Hematopoietic multipotent progenitor cell treated with erythropoietin and hydrocortisone succinate and interleukin-3 and kit ligand, for 4 days (in vitro differentiated cells): ENCODE measurements at regions not wholly inside any gene's neighbourhood (a gene's known extent, or its start where the extent isn't known, plus 50 kb on each side); places are given as distances from the start of the nearest gene placed in this dataset.
A peak's percentile ranks its signal among the peaks of the same experiment; 100 is the strongest.
"Not testable (repeated sequence)": the region's sequence is repeated elsewhere in the genome, so short reads cannot be mapped to it uniquely, and the experiment has no call there.

Source experiments
- DNase-seq: peaks from one replicate; pipeline ENCODE4 v3.0.0-alpha.2; 2015

DNA sequence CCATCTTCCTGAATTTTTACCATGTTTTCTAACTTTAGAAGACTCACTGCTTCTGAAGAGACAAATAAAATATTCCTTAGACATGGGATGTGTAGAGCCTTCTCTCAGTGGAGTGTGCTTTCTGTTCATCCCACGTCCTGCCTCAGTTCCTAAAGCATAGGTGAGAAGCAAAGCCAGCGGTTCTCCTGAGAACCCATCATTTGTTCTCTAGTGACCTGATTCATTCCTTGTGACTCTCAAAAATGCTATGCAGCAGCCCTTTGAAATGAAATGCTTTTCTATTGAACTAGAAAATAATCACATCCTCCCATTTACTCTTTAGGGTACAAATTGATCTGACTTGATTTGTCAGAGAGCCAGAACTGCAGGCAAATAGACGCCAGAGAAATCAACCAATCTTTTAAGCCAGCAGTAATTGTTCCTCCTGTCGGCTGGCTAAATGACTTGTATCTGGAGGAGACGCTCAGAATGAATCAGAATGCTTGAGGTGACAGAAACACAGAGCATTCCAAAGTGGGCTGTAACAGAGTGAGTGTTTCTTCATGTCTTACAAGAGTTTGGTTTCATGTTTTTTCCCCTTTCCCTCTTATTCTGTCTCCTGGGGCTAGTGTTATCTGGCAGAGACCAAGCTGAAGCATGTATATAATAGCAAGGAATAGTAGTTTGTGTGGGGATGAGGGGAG is 81.3 kb upstream of the TMEM178A start:
- DNase-seq, result no peak

DNA sequence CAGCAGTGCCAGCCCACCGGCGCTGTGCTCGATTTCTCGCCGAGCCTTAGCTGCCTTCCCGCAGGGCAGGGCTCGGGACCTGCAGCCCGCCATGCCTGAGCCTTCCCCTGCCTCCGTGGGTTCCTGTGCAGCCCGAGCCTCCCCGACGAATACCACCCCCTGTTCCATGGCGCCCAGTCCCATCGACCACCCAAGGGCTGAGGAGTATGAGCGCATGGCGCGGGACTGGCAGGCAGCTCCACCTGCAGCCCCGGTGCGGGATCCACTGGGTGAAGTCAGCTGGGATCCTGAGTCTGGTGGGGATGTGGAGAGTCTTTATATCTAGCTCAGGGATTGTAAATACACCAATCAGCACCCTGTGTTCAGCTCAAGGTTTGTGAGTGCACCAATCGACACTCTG is 80.2 kb upstream of the TMEM178A start:
- not testable (repeated sequence) for DNase-seq

DNA sequence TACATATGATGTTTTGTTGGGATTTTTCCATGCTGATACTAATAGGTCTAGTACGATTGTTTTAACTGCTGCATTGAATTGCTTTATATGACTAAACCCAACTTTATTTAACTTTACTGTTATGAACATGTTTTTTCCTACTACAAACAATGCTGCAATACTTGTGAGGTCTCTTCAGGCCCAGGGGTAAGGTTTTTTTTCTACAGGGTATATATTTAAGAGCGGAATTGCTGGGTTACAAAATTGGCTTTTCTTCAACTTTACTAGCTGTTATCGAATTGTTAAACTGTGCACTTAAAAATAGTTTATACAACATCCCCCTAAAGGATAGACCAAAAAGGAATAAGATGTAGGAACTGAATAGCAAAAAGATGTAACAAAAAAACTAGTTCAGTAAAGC is 78.5 kb upstream of the TMEM178A start:
- DNase-seq, result no peak

DNA sequence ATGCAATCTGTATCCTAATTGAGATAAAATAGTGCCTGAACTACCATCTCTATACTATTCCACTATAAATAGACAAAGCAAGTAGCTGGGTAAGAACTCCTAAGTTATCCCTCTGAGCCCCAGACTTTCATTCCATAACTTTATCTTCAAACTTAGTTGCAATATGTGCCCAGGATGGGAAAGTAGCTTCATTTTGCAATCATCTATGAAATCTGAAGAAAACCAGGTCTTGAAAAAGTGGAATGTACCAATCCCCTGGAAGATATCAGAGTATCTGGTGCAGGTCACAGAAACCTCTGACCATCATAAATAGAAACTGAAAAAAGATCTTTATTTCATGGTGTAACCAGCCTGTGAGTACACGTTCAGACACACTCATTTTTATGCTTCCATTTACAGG is 78.1 kb upstream of the TMEM178A start:
- no peak for DNase-seq

DNA sequence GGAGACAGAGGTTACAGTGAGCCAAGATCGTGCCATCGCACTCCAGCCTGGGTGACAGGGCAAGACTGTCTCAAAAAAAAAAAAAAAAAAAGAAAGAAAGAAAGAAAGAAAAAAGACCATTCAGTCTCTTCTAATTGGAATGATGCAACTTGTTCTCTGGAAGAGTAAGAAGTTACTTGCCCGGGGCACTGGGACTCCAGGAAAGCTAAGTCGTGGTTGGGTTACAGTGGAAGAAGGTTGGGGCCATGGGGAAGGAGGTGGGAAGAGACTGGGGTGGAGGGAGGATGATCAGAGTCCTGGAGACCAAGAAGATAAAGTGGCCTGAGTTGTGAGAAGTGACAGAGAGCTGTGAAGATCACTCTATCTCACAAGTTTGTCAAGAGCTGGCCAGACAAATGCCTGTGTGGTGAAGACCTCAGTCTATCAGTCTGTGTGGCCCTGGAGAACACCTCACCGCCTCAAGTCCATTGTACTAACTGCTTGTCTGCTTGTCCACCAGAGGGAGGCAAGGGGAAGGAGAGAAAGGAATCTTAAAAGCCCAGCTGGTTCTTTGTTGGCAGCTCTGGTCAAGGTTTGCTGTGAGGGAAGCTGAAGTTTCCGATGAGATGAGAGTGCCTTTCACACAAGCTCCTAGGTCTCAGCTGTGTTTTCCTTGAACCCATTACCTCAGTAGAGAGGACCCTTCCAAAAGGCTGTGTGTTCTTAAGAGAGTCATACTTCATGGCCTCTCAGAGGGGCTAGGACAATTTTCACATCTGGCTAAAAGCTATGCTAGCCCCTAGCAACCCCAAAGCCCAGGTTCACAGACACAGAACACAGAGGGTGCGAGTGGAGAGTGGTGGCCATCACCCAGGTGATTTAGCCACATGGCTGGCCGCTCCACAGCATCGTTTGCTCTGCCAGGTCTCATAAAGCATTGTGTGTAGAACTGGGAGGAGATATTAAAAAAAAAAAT is 72.0 kb upstream of the TMEM178A start:
- DNase-seq, result peak; percentile 85

DNA sequence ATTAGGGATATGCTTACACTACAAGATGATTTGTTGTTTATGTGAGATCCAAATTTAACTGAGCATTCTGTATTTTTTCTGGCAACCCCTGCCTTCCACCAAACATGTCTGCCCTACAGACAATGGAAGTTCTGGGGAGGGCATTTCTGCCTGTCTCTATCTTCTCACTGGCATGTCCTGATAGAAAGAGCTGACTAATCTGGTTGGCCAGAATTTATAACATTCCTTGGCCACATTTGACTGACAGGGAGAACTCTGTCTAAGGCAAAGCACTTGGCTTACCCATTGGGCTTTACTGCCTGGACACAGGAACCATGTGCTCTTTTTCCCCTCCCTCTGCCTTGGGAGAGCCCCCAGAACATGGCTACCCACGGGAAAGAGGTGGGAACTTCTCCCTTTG is 70.6 kb upstream of the TMEM178A start:
- no peak for DNase-seq

DNA sequence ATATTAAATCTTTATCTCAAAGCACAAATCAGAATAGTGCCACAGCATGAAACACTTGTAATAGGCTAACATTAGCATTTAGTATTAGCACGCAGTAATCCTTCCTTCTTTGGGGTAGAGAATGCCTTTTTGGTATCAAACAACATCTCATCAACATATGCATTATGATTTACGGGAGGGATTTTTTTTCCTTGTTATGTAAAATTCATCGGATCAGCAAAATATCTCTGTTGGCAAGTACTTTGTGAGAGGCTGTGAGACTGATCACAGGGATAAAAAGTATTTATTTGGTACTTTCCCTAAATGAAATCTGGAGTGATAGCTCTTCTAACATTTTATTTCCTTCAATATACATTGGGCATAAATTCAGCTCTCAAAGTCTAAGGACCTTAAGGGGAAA is 68.4 kb upstream of the TMEM178A start:
- DNase-seq, result no peak

DNA sequence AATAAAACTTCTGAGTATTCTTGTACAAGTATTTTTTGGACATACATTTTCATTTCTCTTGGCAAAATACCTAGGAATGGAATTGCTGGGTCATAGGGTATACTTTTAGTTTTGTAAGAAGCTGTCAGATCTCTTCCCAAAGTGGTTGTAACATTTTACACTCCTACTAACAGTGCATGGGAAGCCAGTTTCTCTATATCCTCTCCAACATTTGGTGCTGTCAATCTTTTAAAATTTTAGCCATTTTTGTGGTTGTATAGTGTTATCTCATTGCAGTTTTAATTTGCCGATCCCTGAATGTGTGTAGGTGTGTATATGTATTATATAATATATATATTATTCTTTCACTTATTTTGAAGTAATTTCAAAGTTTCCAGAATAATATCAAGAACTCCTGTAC is 63.1 kb upstream of the TMEM178A start:
- no peak for DNase-seq

DNA sequence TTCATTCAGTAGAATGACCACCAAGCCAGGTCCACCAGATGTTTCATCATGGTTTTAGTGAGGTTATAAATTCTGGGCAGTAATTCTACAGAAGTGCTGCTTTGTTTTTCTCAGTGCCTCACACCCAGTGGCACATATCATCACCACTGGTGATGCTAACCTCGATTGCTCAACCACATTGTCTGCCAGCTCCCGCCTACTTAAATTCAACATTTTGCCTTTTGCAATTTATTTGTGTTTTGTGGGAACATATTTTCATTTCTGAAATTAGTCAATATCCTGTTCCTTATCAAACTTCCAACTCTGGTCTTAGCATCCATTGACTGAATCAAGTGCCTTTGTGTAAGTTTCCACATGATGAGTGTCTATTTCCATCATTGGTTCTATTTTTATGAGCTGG is 62.3 kb upstream of the TMEM178A start:
- DNase-seq, result peak; percentile 51

DNA sequence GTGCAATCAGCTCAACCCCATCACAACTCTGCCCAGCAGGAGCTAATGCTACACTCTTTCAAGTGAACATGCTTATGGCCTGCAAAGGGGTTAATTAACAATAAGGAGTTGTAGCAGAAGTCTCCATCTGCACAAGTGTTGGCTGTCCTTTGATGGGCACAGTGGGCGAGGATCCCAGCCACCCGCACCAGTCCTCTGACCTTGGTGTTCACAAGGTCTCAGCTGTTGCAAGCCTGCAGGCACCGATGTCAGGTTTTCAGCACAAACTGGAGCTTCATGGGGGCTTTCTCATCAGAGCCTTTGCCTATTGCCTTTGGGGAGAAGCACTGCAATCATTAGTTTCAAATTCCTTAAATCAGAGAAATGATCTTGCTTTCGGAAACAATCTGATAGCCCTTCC is 60.9 kb upstream of the TMEM178A start:
- DNase-seq, result no peak

DNA sequence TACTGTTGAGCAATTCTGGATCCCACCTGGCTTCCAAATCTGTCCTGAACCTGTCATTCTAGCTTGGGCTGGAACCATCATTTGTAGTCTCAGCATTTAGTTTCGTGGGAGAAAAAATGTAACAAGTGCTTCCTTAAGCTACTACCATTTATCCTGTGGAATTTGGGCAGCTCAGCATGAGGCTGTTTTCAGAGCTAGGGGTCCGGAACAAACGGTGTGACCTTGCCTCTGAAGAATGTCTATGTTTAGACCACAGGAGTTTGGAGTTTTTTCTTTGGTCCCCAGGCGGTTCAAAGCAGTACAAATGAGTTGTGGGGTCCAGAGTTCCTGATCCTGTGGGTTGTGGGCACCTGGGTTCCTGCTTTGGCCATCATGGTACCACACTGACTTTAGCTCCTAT is 59.1 kb upstream of the TMEM178A start:
- DNase-seq, result no peak

DNA sequence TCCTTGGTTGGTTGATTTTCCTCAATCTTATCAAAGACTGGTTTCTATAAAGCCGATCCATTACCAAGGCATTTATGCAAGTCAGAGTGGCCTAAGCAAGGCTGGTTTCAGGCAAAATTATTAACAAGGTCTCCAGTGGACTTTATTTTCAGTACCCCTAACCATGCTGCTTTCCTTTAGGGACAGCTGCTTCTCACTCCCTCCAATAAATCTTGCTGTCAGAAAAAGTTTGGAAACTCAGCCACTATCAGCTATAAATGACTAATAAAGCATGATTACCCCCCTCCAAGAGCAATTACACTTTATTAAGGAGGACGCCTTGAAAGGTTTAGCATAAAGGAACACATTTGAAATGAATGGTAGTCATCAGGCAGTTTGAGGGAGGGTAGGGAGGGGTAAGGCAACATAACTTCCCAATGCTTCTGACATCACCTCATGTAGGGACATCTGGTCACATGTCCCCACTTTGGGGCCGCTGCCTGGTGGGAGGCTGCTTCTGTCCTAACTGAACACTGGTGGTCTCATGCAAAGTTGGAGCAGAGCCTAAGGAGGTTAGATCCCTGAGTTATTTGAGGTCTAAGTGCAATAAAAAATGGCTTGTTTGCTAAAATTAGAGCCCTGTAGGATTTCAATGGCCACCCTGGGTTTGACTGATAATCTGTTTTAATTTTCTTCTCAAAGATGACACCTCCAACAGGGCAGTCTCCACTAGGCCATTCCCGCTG is 58.0 kb upstream of the TMEM178A start:
- DNase-seq, result no peak

DNA sequence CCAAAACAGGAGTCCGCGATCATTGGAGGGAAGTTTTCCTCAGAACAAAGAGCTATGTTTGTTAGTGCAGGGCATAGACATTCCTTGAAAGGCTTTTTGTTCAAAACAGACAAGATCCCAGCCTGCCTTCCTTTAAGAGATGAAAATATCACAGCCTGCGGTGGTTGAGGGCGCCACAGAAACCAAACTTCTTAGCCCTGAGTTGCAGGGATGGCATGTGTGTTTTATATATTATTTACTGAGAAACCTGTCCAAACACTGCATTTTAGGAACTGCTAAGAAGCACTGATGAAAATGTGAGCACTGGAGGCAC is 57.5 kb upstream of the TMEM178A start:
- no peak for DNase-seq

DNA sequence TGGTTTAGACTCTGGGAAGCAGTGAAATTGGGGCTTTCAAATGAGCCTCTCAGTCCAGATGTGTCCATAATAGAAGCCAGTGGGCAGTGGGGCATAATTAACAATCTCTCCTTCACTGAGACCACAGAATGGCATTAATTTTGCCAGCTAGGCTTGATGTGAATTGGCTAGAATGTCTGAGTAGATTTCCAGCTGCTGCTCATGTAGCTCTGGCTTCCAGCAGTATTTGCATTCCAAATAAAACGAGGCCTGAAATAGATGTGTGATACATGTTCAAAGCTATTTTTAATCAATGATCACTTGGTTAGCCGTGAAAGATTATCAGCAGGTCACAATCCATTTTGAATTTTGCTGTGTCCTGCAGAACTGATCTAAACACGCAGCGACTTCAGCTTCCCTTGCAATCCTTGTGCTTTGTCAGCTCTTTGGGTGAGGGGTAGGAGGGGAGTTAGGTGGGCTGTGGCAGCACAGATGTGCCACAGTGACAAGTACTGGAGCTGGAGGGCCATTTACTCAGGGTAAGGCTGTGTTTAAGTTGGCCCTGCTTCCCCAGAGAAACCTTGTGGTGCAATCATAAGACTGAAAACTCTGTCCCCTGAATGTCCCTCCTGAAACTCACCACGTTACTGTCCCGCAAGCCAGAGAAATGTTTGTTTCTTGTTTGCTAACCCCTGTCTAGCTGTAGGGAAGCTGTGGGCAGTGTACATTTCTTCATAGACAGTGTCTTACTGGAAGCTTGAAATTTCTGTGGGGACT is 56.9 kb upstream of the TMEM178A start:
- DNase-seq, result peak; percentile 48

DNA sequence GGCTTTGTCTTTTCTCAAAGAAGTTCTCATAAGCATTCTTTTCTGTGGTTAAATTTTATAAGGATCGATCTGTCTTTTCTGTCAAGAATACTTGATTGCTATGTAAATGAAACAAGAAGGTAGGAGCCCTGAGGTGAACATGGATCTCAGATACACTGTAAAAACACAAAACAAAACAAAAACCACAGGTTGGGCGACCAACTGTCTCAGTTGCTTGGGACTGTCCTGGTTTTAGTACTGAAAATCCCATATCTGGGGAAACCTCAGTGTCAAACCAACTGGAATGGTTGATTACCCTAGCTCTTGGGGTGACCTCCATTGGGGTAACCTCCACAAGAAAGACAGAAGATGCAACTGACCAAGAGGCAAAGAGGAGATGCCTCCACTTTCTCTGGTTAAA is 55.8 kb upstream of the TMEM178A start:
- no peak for DNase-seq

DNA sequence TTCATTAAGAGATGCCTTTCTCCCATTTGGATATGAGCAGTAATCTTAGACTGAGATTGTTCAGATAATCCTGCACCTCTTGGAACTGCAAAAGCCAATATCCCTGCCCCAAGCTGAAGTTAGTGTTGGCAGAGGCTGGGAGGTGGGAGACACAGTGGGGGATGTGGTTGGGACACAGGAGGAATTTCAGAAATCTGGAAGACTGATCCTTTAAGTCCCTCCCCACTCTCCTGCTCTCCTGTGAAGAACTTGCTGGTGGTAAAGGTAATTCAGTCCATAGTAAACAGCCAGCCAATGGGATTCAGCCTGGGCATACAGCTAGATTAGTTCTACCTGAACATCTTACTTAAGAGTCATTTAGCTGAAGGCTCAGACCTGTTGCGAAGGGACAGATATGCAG is 50.0 kb upstream of the TMEM178A start:
- no peak for DNase-seq
